D721Med (cell line): ENCODE measurements at regions not wholly inside any gene's neighbourhood (a gene's known extent, or its start where the extent isn't known, plus 50 kb on each side); places are given as distances from the start of the nearest gene placed in this dataset.

ENCODE experiments used
- DNase-seq: peaks from one replicate; pipeline ENCODE4 v3.0.0; 2011; ENCODE audit warnings: low spot score; ENCODE audit not compliant: insufficient read length
- FAIRE-seq: peaks from 2 replicates; lab custom pipeline; 2011; peaks lifted over from hg19 to GRCh38; lab: Jason Lieb, UNC
- CTCF ChIP-seq: IDR thresholded peaks from 2 replicates; pipeline ENCODE4 v1.5.1; 2012; ENCODE audit warnings: mild to moderate bottlenecking, control low read depth; ENCODE audit not compliant: insufficient read depth; ENCODE audit errors: missing control alignments

- TF ChIP-seq CTCF = no peak
- no peak for DNase-seq
- no peak for FAIRE-seq
Observed at GRCh38 chr3:25239042-25239441, 189.0 kb upstream of the RARB start.

GRCh38 chr3:25246913-25247312 is 181.2 kb upstream of the RARB start:
- TF ChIP-seq CTCF = no peak
- DNase-seq (no peak), FAIRE-seq (no peak)

GRCh38 chr3:25252291-25252690 is 175.8 kb upstream of the RARB start:
- no peak for FAIRE-seq
- TF ChIP-seq CTCF = no peak
- DNase-seq = no peak

- FAIRE-seq (no peak), DNase-seq (no peak)
- TF ChIP-seq CTCF = no peak
Observed at GRCh38 chr3:25257026-25257425, 171.0 kb upstream of the RARB start.

GRCh38 chr3:25259871-25260270 is 168.2 kb upstream of the RARB start:
- DNase-seq (no peak), FAIRE-seq (no peak)
- no peak for TF ChIP-seq CTCF

- no peak for TF ChIP-seq CTCF
- DNase-seq (no peak), FAIRE-seq (no peak)
Observed at GRCh38 chr3:25262322-25262721, 165.7 kb upstream of the RARB start.

- no peak for TF ChIP-seq CTCF
- no peak for FAIRE-seq
- no peak for DNase-seq
Observed at GRCh38 chr3:25265284-25265683, 162.8 kb upstream of the RARB start.
